HG02678 (cell line): ENCODE measurements at regions not wholly inside any gene's neighbourhood (a gene's known extent, or its start where the extent isn't known, plus 50 kb on each side); places are given as distances from the start of the nearest gene placed in this dataset.
"Not testable (repeated sequence)": the region's sequence is repeated elsewhere in the genome, so short reads cannot be mapped to it uniquely, and the experiment has no call there.

ENCODE experiments used
- ATAC-seq: cut with Tn5 transposase; IDR thresholded peaks from one replicate; pipeline ENCODE4 v1.9.1; 2021; ENCODE audit warnings: mild to moderate bottlenecking, moderate library complexity; ENCODE audit not compliant: unreplicated experiment

GRCh38 chr5:29550523-29550922 is 1643.0 kb upstream of the CDH6 start:
- no peak for ATAC-seq

- ATAC-seq: no peak
Measured at GRCh38 chr5:29548262-29548661, 1645.2 kb upstream of the CDH6 start.

GRCh38 chr5:29547236-29547865 is 1646.1 kb upstream of the CDH6 start:
- ATAC-seq: no peak

GRCh38 chr5:29543501-29543900 is 1650.0 kb upstream of the CDH6 start:
- no peak for ATAC-seq

GRCh38 chr5:29524227-29524626 is 1669.3 kb upstream of the CDH6 start:
- ATAC-seq: no peak

- ATAC-seq: no peak
Measured at GRCh38 chr5:29518176-29518575, 1675.3 kb upstream of the CDH6 start.

GRCh38 chr5:29516224-29516623 is 1677.3 kb upstream of the CDH6 start:
- no peak for ATAC-seq

- ATAC-seq: no peak
Measured at GRCh38 chr5:29508131-29508530, 1685.4 kb upstream of the CDH6 start.

GRCh38 chr5:29504411-29504810 is 1689.1 kb upstream of the CDH6 start:
- no peak for ATAC-seq

- ATAC-seq: no peak
Measured at GRCh38 chr5:29498860-29499259, 1694.6 kb upstream of the CDH6 start.

GRCh38 chr5:29498412-29498811 is 1695.1 kb upstream of the CDH6 start:
- ATAC-seq: no peak

- no peak for ATAC-seq
Measured at GRCh38 chr5:29485333-29485732, 1708.2 kb upstream of the CDH6 start.

- no peak for ATAC-seq
Measured at GRCh38 chr5:29469581-29469980, 1723.9 kb upstream of the CDH6 start.

GRCh38 chr5:29462241-29462640 is 1731.2 kb upstream of the CDH6 start:
- ATAC-seq: no peak

- ATAC-seq: no peak
Measured at GRCh38 chr5:29460971-29461559, 1732.4 kb upstream of the CDH6 start.

- ATAC-seq: not testable (repeated sequence)
Measured at GRCh38 chr5:29451004-29451403, 1742.5 kb upstream of the CDH6 start.

GRCh38 chr5:29414681-29415080 is 1778.8 kb upstream of the CDH6 start:
- ATAC-seq: no peak

GRCh38 chr5:29412979-29413378 is 1780.5 kb upstream of the CDH6 start:
- ATAC-seq: no peak

- no peak for ATAC-seq
Measured at GRCh38 chr5:29402270-29402669, 1791.2 kb upstream of the CDH6 start.

GRCh38 chr5:29389993-29390392 is 1803.5 kb upstream of the CDH6 start:
- no peak for ATAC-seq

- no peak for ATAC-seq
Measured at GRCh38 chr5:29387384-29387783, 1806.1 kb upstream of the CDH6 start.

- no peak for ATAC-seq
Measured at GRCh38 chr5:29382780-29383179, 1810.7 kb upstream of the CDH6 start.

GRCh38 chr5:29380029-29380428 is 1813.5 kb upstream of the CDH6 start:
- no peak for ATAC-seq
